ENCODE measurements at regions not wholly inside any gene's neighbourhood (a gene's known extent, or its start where the extent isn't known, plus 50 kb on each side); places are given as distances from the start of the nearest gene placed in this dataset.

GRCh38 chr5:174623018-174623417 is 101.4 kb upstream of the MSX2 start (continued):
- TF ChIP-seq MAX (IDR thresholded peaks at IDR 0.05) = no peak
- no peak for TF ChIP-seq FOXA1 (IDR thresholded peaks at IDR 0.05)
- no peak for TF ChIP-seq GABPA (IDR thresholded peaks at IDR 0.05 in 1 of 2, conservative IDR thresholded peaks at IDR 0.05 in 1 of 2)
- no peak for TF ChIP-seq FOXA2 (IDR thresholded peaks at IDR 0.05)
- no peak for TF ChIP-seq EGR1 (IDR thresholded peaks at IDR 0.05; ENCODE audit: low read depth in 2 of 2)

DNA sequence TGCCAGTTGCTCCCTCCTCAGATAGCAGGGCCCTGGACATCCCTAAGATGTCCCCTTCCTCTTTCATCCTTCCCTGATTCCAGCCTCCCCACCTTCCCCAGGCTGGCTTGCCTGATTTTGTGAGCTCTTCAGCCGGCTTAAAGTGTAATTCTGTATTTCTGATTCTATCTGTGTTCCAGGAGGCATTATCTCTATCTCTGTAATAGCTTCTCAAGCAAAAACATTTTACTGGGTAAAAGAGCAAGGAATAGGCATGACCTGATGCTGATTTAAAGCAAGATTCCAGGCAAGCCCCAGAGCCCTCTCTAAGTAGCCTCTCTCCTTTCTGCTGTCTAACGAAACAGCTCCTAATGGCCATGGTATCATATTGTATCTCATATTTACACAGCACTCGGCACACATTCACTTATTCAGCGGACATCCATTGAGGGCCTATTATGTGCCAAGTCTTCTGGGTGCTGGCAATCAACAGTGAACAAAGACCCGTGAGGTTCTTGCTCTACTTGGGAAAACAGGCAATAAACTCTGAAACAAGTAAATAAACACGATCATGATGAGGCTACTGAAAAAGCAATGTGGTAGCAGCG is 100.9 kb upstream of the MSX2 start:
- 55% methylated on average over 7 of the region's 7 CpGs for WGBS
- Histone ChIP-seq H3K27me3 (ENCODE audit: control insufficient read depth in 4 of 4, insufficient read depth in 4 of 4, low read length in 3 of 4) (peaks cover 0 to 4% (median 2%) of the 10 kb centered on the region in 4 donors), H3K9me3 (ENCODE audit: control insufficient read depth in 4 of 4, low read length in 3 of 4) (peaks cover 0 to 4% (median 2%) of the 10 kb centered on the region in 4 donors), H3K9ac (ENCODE audit: low read depth in 1 of 2, low read length in 2 of 2) (no peak overlapping the region), H3K4me3 (ENCODE audit: low read depth in 1 of 3, low read length in 3 of 3) (no peak overlapping the region), H3K4me1 (ENCODE audit: control insufficient read depth in 4 of 4, insufficient read depth in 4 of 4, low read length in 3 of 4) (no peaks in the 10 kb centered on the region), H3K27ac (ENCODE audit: low read depth in 1 of 2, low read length in 2 of 2) (no peak overlapping the region), H3K36me3 (ENCODE audit: control insufficient read depth in 4 of 4, insufficient read depth in 3 of 4, low read depth in 1 of 4, low read length in 3 of 4) (no peaks in the 10 kb centered on the region)
- no peak for DNase-seq (ENCODE audit: low spot score)
- TF ChIP-seq FOXA1 (IDR thresholded peaks at IDR 0.05) (no peak), EGR1 (IDR thresholded peaks at IDR 0.05; ENCODE audit: low read depth in 2 of 2) (no peak), FOXA2 (IDR thresholded peaks at IDR 0.05) (no peak), HNF4G (IDR thresholded peaks at IDR 0.05) (no peak)
- TF ChIP-seq, protein P1, sequence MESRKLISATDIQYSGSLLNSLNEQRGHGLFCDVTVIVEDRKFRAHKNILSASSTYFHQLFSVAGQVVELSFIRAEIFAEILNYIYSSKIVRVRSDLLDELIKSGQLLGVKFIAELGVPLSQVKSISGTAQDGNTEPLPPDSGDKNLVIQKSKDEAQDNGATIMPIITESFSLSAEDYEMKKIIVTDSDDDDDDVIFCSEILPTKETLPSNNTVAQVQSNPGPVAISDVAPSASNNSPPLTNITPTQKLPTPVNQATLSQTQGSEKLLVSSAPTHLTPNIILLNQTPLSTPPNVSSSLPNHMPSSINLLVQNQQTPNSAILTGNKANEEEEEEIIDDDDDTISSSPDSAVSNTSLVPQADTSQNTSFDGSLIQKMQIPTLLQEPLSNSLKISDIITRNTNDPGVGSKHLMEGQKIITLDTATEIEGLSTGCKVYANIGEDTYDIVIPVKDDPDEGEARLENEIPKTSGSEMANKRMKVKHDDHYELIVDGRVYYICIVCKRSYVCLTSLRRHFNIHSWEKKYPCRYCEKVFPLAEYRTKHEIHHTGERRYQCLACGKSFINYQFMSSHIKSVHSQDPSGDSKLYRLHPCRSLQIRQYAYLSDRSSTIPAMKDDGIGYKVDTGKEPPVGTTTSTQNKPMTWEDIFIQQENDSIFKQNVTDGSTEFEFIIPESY (IDR thresholded peaks at IDR 0.05) = no peak
- TF ChIP-seq, protein P2, sequence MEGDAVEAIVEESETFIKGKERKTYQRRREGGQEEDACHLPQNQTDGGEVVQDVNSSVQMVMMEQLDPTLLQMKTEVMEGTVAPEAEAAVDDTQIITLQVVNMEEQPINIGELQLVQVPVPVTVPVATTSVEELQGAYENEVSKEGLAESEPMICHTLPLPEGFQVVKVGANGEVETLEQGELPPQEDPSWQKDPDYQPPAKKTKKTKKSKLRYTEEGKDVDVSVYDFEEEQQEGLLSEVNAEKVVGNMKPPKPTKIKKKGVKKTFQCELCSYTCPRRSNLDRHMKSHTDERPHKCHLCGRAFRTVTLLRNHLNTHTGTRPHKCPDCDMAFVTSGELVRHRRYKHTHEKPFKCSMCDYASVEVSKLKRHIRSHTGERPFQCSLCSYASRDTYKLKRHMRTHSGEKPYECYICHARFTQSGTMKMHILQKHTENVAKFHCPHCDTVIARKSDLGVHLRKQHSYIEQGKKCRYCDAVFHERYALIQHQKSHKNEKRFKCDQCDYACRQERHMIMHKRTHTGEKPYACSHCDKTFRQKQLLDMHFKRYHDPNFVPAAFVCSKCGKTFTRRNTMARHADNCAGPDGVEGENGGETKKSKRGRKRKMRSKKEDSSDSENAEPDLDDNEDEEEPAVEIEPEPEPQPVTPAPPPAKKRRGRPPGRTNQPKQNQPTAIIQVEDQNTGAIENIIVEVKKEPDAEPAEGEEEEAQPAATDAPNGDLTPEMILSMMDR (IDR thresholded peaks at IDR 0.05; ENCODE audit: low read depth, low read length, missing input control) = no peak

DNA sequence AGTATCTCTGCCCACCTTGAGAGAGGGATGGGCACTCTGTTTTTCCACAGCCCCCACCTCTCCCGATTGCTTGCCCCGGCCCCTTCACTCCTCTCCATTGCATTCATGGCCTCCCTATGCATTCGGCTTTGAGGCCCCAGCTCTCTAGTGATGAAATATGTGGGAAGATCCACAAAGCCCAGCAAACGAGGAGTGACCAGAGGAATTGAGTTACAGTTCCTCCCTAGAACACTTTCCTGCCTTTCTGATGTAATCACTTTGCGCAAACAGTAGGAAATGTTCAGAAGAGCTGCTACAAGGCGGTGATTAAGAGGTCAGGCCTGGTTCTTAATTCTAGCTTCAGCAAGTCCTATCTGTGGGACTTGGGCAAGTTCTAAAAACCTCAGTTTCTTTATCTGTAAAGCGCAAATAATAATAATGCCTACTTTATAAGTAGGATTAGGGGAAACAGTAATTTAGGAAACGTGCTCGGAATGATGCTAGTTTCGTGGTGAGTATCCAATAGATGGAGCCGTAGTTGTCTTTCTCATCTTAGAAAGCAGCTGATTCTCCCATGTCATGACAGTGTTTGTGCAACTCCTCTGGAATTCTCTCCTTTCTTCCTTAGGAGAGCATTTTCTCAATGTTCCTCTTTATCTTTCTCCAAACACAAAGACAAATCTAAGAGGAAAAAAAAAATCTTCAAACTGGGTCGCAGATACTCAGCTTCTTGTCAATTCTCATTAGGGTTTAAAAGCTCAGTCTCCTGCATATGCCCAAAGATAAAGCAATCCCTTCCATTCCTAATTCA is 99.5 kb upstream of the MSX2 start:
- peaks cover 0 to 4% (median 2%) of the 10 kb centered on the region in 4 donors for H3K9me3 ChIP-seq (ENCODE audit: control insufficient read depth in 4 of 4, low read length in 3 of 4)
- H3K4me1 ChIP-seq (ENCODE audit: control insufficient read depth in 4 of 4, insufficient read depth in 4 of 4, low read length in 3 of 4) = no peaks in the 10 kb centered on the region
- WGBS = 57% methylated on average over 12 of the region's 12 CpGs
- no peaks in the 10 kb centered on the region for H3K36me3 ChIP-seq (ENCODE audit: control insufficient read depth in 4 of 4, insufficient read depth in 3 of 4, low read depth in 1 of 4, low read length in 3 of 4)
- H3K27me3 ChIP-seq (ENCODE audit: control insufficient read depth in 4 of 4, insufficient read depth in 4 of 4, low read length in 3 of 4) = peaks cover 0 to 4% (median 2%) of the 10 kb centered on the region in 4 donors
- no peak overlapping the region for H3K27ac ChIP-seq (ENCODE audit: low read depth in 1 of 2, low read length in 2 of 2)
- no peak for DNase-seq (ENCODE audit: low spot score)
- no peak overlapping the region for H3K9ac ChIP-seq (ENCODE audit: low read depth in 1 of 2, low read length in 2 of 2)
- TF ChIP-seq JUND (IDR thresholded peaks at IDR 0.05) = no peak
- no peak for TF ChIP-seq GABPA (IDR thresholded peaks at IDR 0.05 in 1 of 2, conservative IDR thresholded peaks at IDR 0.05 in 1 of 2)
- no peak for TF ChIP-seq TAF1 (conservative IDR thresholded peaks at IDR 0.05)
- no peak for TF ChIP-seq ATF3 (IDR thresholded peaks at IDR 0.05)
- TF ChIP-seq HNF4A (conservative IDR thresholded peaks at IDR 0.05) = no peak
- no peak overlapping the region for H3K4me3 ChIP-seq (ENCODE audit: low read depth in 1 of 3, low read length in 3 of 3)
